HG03432 (cell line): ENCODE measurements at regions not wholly inside any gene's neighbourhood (a gene's known extent, or its start where the extent isn't known, plus 50 kb on each side); places are given as distances from the start of the nearest gene placed in this dataset.

Experiments used
- ATAC-seq: cut with Tn5 transposase; IDR thresholded peaks from one replicate; pipeline ENCODE4 v1.9.1; 2021; ENCODE audit warnings: mild to moderate bottlenecking, moderate library complexity; ENCODE audit not compliant: unreplicated experiment

GRCh38 chr3:64357481-64357880 lies 132.2 kb upstream of the PRICKLE2 start:
- ATAC-seq = no peak

- ATAC-seq = peak; percentile 40
Observed at GRCh38 chr3:64355401-64355807, 130.1 kb upstream of the PRICKLE2 start.

- ATAC-seq = no peak
Observed at GRCh38 chr3:64354956-64355355, 129.7 kb upstream of the PRICKLE2 start.

- ATAC-seq = no peak
Observed at GRCh38 chr3:64354221-64354620, 129.0 kb upstream of the PRICKLE2 start.

GRCh38 chr3:64353226-64353625 lies 128.0 kb upstream of the PRICKLE2 start:
- no peak for ATAC-seq

- no peak for ATAC-seq
Observed at GRCh38 chr3:64352639-64352992, 127.3 kb upstream of the PRICKLE2 start.

GRCh38 chr3:64351713-64352638 lies 126.7 kb upstream of the PRICKLE2 start:
- no peak for ATAC-seq

- ATAC-seq = no peak
Observed at GRCh38 chr3:64349551-64349950, 124.3 kb upstream of the PRICKLE2 start.

- ATAC-seq = no peak
Observed at GRCh38 chr3:64345371-64345770, 120.1 kb upstream of the PRICKLE2 start.

- no peak for ATAC-seq
Observed at GRCh38 chr3:64344721-64345207, 119.5 kb upstream of the PRICKLE2 start.

GRCh38 chr3:64343689-64344430 lies 118.6 kb upstream of the PRICKLE2 start:
- ATAC-seq = no peak

- no peak for ATAC-seq
Observed at GRCh38 chr3:64342940-64343688, 117.8 kb upstream of the PRICKLE2 start.

- no peak for ATAC-seq
Observed at GRCh38 chr3:64341296-64341695, 116.0 kb upstream of the PRICKLE2 start.

GRCh38 chr3:64340641-64341101 lies 115.4 kb upstream of the PRICKLE2 start:
- ATAC-seq = no peak

GRCh38 chr3:64336488-64336887 lies 111.2 kb upstream of the PRICKLE2 start:
- ATAC-seq = no peak

GRCh38 chr3:64332459-64333350 lies 107.4 kb upstream of the PRICKLE2 start:
- ATAC-seq = no peak

GRCh38 chr3:64331605-64332004 lies 106.3 kb upstream of the PRICKLE2 start:
- no peak for ATAC-seq

GRCh38 chr3:64329037-64329436 lies 103.8 kb upstream of the PRICKLE2 start:
- no peak for ATAC-seq

- ATAC-seq = no peak
Observed at GRCh38 chr3:64327100-64327804, 102.0 kb upstream of the PRICKLE2 start.
